Cardiac muscle cell (in vitro differentiated cells and primary cell): ENCODE measurements at regions not wholly inside any gene's neighbourhood (a gene's known extent, or its start where the extent isn't known, plus 50 kb on each side); places are given as distances from the start of the nearest gene placed in this dataset.
"Not testable (repeated sequence)": the region's sequence is repeated elsewhere in the genome, so short reads cannot be mapped to it uniquely, and the experiment has no call there.

Experiments
- DNase-seq, 2 donors: peaks; one replicate each; pipeline versions ENCODE4 v3.0.0 to v3.0.0-alpha.2; 2010 to 2017; ENCODE audit warnings: low read depth in 1 of 2, low spot score in 1 of 2
- H3K27ac ChIP-seq: fragments of 200-600 bp; sonication (generic); 2 replicates; pipeline ENCODE4 v1.5.1; 2016
- H3K27me3 ChIP-seq: fragments of 200-600 bp; sonication (generic); 2 replicates; pipeline ENCODE4 v1.6.0; 2016; ENCODE audit warnings: control low read depth
- H3K36me3 ChIP-seq: fragments of 200-600 bp; sonication (generic); 2 replicates; pipeline ENCODE4 v1.5.1; 2016; ENCODE audit warnings: control low read depth
- H3K4me1 ChIP-seq: fragments of 200-600 bp; sonication (generic); 2 replicates; pipeline ENCODE4 v1.8.1; 2017; ENCODE audit warnings: low read depth, mild to moderate bottlenecking, mixed run types
- H3K4me3 ChIP-seq: fragments of 200-600 bp; sonication (generic); 2 replicates; pipeline ENCODE4 v1.5.1; 2016; ENCODE audit warnings: mild to moderate bottlenecking
- H3K9me3 ChIP-seq: fragments of 200-600 bp; sonication (generic); 2 replicates; pipeline ENCODE4 v1.5.1; 2017; ENCODE audit warnings: low read depth, mild to moderate bottlenecking, control low read depth
- TF ChIP-seq, protein P1 (sequence below): IDR thresholded peaks from 2 replicates; pipeline ENCODE4 v1.5.1; 2012; ENCODE audit warnings: low read depth, mild to moderate bottlenecking, low read length

DNA sequence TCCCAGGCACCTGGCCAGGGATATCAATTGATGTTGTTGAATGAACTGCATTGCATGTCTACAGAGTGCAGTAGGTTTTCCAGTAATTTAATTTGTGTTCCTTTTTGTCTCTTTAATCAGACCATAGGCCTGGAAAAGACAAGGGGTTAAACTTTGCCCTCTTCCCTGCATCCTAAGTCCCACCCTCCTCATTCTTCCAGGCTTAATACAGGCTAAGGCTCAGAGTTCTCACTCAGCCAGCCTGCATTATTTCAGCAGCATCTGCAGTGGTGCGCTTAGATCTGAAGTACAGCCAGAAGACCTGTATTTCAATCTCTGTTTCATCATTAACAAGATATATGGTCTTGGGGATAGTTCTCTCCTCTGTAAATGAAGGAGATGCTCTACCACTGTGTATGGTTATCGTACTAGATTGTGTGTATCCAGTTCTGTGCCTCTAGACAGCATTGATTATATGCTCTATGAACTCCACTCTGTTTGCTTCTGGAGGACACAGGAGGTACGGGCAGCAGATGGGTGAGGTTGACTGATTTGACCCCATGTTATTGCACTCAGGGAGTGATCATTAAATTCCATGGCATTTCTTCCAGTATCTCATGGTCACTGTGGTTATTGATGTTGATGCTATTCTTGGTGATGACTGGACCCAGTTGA, 286.1 kb downstream of the RPS6KC1 start:
- Histone ChIP-seq H3K36me3 (no peaks in the 10 kb centered on the region), H3K27me3 (no peaks in the 10 kb centered on the region), H3K9me3 (no peaks in the 10 kb centered on the region), H3K27ac (no peak overlapping the region), H3K4me3 (no peak overlapping the region), H3K4me1 (no peaks in the 10 kb centered on the region)
- DNase-seq, result no peak
- TF ChIP-seq, protein P1, sequence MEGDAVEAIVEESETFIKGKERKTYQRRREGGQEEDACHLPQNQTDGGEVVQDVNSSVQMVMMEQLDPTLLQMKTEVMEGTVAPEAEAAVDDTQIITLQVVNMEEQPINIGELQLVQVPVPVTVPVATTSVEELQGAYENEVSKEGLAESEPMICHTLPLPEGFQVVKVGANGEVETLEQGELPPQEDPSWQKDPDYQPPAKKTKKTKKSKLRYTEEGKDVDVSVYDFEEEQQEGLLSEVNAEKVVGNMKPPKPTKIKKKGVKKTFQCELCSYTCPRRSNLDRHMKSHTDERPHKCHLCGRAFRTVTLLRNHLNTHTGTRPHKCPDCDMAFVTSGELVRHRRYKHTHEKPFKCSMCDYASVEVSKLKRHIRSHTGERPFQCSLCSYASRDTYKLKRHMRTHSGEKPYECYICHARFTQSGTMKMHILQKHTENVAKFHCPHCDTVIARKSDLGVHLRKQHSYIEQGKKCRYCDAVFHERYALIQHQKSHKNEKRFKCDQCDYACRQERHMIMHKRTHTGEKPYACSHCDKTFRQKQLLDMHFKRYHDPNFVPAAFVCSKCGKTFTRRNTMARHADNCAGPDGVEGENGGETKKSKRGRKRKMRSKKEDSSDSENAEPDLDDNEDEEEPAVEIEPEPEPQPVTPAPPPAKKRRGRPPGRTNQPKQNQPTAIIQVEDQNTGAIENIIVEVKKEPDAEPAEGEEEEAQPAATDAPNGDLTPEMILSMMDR, result no peak

GRCh38 chr1:213340593-213340992, 289.6 kb downstream of the RPS6KC1 start:
- H3K9me3 ChIP-seq, result no peaks in the 10 kb centered on the region
- H3K36me3 ChIP-seq, result no peaks in the 10 kb centered on the region
- TF ChIP-seq, protein P1, result no peak
- H3K27me3 ChIP-seq, result no peaks in the 10 kb centered on the region
- no peaks in the 10 kb centered on the region for H3K4me1 ChIP-seq
- no peak for DNase-seq
- no peak overlapping the region for H3K4me3 ChIP-seq
- H3K27ac ChIP-seq, result no peak overlapping the region

DNA sequence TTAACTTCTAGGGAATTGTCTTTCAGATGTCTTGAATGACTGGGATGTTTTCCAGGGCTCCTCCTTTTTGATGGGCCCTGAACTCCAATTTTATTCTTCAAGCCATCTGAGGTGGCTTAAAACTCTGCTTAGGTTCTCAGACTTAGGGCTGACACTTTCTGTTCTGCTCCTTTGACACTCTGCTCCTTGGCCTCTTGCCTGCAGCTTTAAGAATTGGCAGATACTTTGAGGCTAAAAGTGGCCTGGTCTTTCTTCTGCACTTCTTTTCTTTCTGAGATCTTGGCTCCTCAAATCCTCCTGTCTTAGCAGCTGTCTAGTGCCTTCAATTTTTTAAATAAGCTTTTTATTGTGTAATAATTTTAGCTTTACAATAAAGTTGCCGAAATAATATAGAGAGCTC, 294.6 kb downstream of the RPS6KC1 start:
- DNase-seq, result no peak
- H3K27me3 ChIP-seq, result no peaks in the 10 kb centered on the region
- no peaks in the 10 kb centered on the region for H3K4me1 ChIP-seq
- no peak overlapping the region for H3K4me3 ChIP-seq
- H3K36me3 ChIP-seq, result no peaks in the 10 kb centered on the region
- H3K27ac ChIP-seq, result no peak overlapping the region
- no peaks in the 10 kb centered on the region for H3K9me3 ChIP-seq
- TF ChIP-seq, protein P1, result no peak

- Histone ChIP-seq H3K27ac (no peak overlapping the region), H3K9me3 (no peaks in the 10 kb centered on the region), H3K27me3 (no peaks in the 10 kb centered on the region), H3K36me3 (no peaks in the 10 kb centered on the region), H3K4me1 (no peaks in the 10 kb centered on the region), H3K4me3 (no peak overlapping the region)
- TF ChIP-seq, protein P1, result no peak
- DNase-seq, result no peak
These were observed 306.4 kb downstream of the RPS6KC1 start for GRCh38 chr1:213357403-213357802.

DNA sequence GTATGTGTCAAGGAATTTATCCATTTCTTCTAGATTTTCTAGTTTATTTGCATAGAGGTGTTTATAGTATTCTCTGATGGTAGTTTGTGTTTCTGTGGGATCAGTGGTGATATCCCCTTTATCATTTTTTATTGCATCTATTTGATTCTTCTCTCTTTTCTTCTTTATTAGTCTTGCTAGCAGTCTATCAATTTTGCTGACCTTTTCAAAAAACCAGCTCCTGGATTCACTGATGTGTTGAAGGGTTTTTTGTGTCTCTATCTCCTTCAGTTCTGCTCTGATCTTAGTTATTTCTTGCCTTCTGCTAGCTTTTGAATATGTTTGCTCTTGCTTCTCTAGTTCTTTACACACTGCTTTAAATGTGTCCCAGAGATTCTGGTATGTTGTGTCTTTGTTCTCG, 307.3 kb downstream of the RPS6KC1 start:
- not testable (repeated sequence) for H3K27me3 ChIP-seq, DNase-seq, H3K4me1 ChIP-seq, H3K9me3 ChIP-seq, H3K4me3 ChIP-seq, H3K27ac ChIP-seq, H3K36me3 ChIP-seq

GRCh38 chr1:213362598-213362997, 311.6 kb downstream of the RPS6KC1 start:
- Histone ChIP-seq H3K9me3 (no peaks in the 10 kb centered on the region), H3K27me3 (no peaks in the 10 kb centered on the region), H3K36me3 (no peaks in the 10 kb centered on the region), H3K4me1 (no peaks in the 10 kb centered on the region), H3K4me3 (no peak overlapping the region), H3K27ac (no peak overlapping the region)
- TF ChIP-seq, protein P1, result no peak
- no peak for DNase-seq
